Urothelium cell line (cell line): ENCODE measurements at regions not wholly inside any gene's neighbourhood (a gene's known extent, or its start where the extent isn't known, plus 50 kb on each side); places are given as distances from the start of the nearest gene placed in this dataset.
"Not testable (repeated sequence)": the region's sequence is repeated elsewhere in the genome, so short reads cannot be mapped to it uniquely, and the experiment has no call there.

Source experiments
- DNase-seq: peaks from one replicate; pipeline ENCODE4 v3.0.0; 2011; ENCODE audit warnings: low spot score, mixed read lengths
- FAIRE-seq: peaks from 2 replicates; lab custom pipeline; 2011; peaks lifted over from hg19 to GRCh38; lab: Jason Lieb, UNC

DNA sequence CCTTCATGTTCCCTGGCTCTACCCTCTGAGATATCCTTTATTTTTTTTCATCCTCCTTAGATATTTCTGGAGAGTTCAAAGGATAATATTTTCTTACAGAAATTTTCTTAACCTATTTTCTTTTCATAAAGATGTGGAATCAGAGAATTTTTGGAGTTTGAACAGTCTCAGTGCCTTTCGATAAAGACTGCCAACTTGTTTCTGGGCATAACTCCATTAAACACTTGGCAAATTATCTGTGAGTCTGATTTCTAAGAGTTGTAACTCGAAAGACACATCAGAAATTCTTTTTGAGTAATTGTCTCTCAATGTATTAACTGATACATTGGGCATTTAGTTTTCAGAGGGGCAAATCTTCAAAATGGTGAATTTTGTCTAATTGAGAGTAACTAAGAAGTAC lies 1255.6 kb downstream of the NCAM2 start:
- FAIRE-seq (no peak), DNase-seq (no peak)

GRCh38 chr21:22258821-22259220 lies 1260.6 kb downstream of the NCAM2 start:
- DNase-seq = no peak
- no peak for FAIRE-seq

- FAIRE-seq (no peak), DNase-seq (no peak)
Measured at GRCh38 chr21:22260274-22260673, 1262.1 kb downstream of the NCAM2 start.

DNA sequence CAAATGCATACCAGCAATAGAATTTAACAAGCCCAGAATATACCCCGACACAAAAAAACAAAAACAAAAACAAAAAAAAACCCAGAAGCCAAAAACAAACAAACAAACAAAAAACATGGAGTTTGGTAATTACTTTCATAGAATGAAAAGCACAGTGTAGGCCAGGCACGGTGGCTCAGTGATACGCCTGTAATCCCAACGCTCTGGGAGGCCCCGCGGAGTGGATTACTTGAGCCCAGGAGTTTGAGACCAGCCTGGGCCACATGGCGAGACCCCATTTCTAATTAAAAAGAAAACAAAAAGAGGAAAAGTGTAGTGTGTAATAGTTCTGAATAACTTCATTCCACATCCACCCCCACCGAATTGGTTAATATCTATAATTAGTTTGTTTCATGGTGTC lies 1265.7 kb downstream of the NCAM2 start:
- FAIRE-seq = no peak
- no peak for DNase-seq

GRCh38 chr21:22277341-22277740 lies 1279.1 kb downstream of the NCAM2 start:
- no peak for FAIRE-seq
- no peak for DNase-seq

- no peak for DNase-seq
- no peak for FAIRE-seq
Measured at GRCh38 chr21:22278366-22278765, 1280.2 kb downstream of the NCAM2 start.

- FAIRE-seq (no peak), DNase-seq (no peak)
Measured at GRCh38 chr21:22280851-22281250, 1282.6 kb downstream of the NCAM2 start.

DNA sequence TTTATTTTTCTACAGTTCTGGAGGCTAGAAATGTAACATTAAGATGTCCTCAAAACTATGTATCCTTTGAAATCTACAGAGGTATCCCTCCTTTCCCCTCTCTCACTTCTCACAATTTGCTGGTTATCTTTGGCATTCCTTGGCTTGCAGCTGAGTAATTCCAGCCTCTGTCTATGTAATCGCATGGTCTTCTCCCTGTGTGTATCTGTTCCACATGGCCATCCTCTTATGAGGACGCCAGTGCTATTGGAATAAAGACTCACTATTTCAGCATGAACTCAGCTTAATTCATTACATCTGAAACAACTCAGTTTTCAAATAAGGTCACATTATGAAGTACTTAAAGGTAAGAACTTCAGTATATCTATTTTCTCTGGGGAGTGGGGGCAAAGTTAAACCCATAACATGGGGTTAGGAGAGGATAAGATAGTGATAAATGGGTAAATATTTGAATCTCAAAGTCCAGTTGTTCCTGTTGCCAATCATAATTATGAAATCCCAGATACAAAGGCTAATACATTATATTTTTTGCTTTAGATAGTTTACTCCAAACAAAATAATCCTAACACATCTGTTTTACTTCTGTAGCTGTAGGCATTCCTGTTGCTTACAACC lies 1290.8 kb downstream of the NCAM2 start:
- no peak for FAIRE-seq
- DNase-seq = no peak

GRCh38 chr21:22292144-22292543 lies 1293.9 kb downstream of the NCAM2 start:
- DNase-seq = no peak
- FAIRE-seq = no peak

DNA sequence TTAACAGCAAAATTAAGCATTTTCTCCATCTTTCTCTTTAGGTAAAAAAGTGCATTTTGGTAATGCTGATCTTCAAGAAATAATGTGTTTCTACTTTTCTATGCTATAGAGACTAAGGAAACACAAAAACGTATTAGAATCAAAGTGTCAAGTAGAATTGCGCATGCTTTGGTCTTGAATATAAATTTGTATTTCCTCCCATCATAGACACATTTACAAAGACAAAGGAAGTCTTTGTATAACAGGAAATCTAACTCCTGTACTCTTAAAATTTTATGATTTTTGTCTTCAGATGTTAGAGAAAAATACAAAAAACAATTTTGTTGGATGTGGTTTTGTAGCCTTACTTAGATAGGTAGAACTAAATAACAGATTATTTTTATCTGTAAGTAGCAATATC lies 1299.4 kb downstream of the NCAM2 start:
- DNase-seq (no peak), FAIRE-seq (no peak)

- FAIRE-seq (no peak), DNase-seq (no peak)
Measured at GRCh38 chr21:22311741-22312462, 1313.7 kb downstream of the NCAM2 start.

GRCh38 chr21:22314963-22315362 lies 1316.8 kb downstream of the NCAM2 start:
- FAIRE-seq (no peak), DNase-seq (no peak)

- FAIRE-seq (no peak), DNase-seq (no peak)
Measured at GRCh38 chr21:22319435-22319834, 1321.2 kb downstream of the NCAM2 start.

DNA sequence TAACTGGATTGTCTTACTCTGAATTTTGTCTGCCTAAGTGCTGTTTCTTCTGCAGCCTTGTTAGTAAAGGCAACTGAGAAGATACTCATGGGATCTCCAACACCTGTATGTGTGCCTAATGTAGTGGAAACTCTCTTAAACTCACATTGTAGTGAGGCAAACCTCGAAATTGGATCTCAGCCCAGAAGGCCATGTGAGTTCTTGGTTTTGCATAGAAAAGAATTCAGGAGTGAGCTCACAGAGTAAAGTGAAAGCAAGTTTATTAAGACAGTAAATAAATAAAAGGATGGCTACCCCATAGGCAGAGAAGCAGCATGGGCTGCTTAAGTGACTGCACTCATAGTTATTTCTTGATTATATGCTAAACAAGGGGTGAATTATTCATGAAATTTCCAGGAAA lies 1344.7 kb downstream of the NCAM2 start:
- no peak for FAIRE-seq
- DNase-seq = peak; percentile 10

DNA sequence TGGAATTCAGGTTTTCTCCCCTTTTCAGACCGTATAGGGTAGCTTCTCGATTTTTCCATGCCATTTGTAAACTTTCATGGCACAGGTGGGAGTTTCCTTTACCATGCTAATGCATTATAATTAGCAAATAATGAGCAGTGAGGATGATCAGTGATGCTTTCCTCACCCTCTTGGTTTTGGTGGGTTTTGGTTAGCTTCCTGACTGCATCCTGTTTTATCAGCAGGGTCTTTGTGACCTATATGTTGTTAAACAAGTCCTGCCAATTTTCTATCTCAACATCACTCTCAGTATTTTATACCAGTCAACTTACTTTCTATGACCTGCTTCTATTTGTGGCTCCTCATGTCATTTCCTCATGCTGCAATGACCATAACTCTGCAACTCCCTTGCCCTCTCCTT lies 1345.1 kb downstream of the NCAM2 start:
- no peak for DNase-seq
- FAIRE-seq = no peak

- DNase-seq = no peak
- FAIRE-seq = no peak
Measured at GRCh38 chr21:22343721-22344120, 1345.5 kb downstream of the NCAM2 start.

GRCh38 chr21:22345624-22346023 lies 1347.4 kb downstream of the NCAM2 start:
- FAIRE-seq = no peak
- DNase-seq = no peak

GRCh38 chr21:22346576-22346975 lies 1348.4 kb downstream of the NCAM2 start:
- DNase-seq = no peak
- FAIRE-seq = no peak

GRCh38 chr21:22351076-22351475 lies 1352.9 kb downstream of the NCAM2 start:
- DNase-seq = no peak
- no peak for FAIRE-seq

DNA sequence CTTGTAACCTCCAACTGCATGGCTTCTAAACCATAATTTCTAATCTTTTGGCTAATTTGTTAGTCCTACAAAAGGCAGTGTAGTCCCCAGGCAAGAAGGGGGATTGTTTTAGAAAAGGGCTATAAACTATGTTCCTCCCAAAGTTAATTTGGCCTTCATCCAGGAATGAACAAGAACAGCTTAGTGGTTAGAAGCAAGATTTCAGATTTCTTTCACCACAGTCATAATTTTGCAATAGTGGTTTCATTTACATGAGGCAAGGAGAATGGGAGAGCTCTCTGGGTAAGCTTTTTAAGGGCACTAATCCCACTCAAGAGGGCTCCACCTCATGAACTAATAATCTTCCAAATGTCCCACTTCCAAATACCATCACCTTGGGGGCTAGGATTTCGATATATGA lies 1353.9 kb downstream of the NCAM2 start:
- no peak for DNase-seq

GRCh38 chr21:22355949-22356348 lies 1357.7 kb downstream of the NCAM2 start:
- no peak for DNase-seq
- FAIRE-seq = no peak

More for the DNA sequence above, 1353.9 kb downstream of the NCAM2 start:
- no peak for FAIRE-seq

DNA sequence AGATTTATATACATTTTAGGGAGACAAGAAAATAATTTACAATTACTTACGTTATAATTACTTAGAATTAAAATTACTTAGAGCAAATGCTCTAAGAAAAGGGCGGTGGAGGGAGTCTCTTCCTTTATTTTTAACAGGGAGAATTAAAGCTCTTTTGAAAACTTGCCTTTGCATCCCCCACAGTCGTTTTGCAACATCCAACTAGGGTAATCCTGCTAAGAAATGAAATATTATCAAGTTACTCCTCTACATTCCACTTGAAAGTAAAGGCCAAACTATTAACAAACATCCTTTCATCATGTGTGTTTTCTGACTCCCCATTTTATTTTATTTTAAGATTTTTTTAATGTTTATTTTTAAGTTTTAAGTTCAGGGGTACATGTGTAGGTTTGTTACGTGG lies 1358.5 kb downstream of the NCAM2 start:
- FAIRE-seq = no peak
- no peak for DNase-seq

DNA sequence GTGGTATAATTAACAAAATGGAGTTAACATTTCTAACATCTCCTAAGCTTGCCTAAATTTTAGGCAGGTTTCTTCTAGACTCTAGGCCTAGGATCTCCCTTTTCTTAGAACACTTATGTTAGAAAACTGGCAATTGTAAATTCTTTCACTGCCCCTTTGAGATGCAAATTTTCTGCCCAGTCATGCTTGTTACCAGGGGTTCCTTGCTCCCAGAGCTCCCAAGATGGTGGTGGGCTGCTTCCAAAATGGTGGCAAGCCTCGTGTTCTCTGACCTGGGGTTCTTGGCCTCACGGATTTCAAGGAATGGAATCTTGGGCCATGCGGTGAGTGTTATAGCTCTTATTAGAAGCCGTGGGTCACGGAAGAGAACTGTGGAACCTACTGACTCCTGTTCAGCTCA lies 1361.4 kb downstream of the NCAM2 start:
- DNase-seq, FAIRE-seq: not testable (repeated sequence)
